Bronchial epithelial cell (primary cell): ENCODE measurements at regions not wholly inside any gene's neighbourhood (a gene's known extent, or its start where the extent isn't known, plus 50 kb on each side); places are given as distances from the start of the nearest gene placed in this dataset.

Experiments used
- DNase-seq: peaks from one replicate; pipeline ENCODE4 v3.0.0-alpha.2; 2010; ENCODE audit warnings: low read depth
- FAIRE-seq: peaks from 2 replicates; lab custom pipeline; 2011; peaks lifted over from hg19 to GRCh38; lab: Jason Lieb, UNC
- H3K27me3 ChIP-seq: 2 replicates; pipeline ENCODE4 v1.5.1; 2011; ENCODE audit warnings: low read length; ENCODE audit not compliant: control insufficient read depth, insufficient read depth
- H3K36me3 ChIP-seq: 2 replicates; pipeline ENCODE4 v1.5.1; 2011; ENCODE audit warnings: low read length; ENCODE audit not compliant: control insufficient read depth, insufficient read depth
- H3K4me3 ChIP-seq: 2 replicates; pipeline ENCODE4 v1.5.1; 2011; ENCODE audit warnings: mild to moderate bottlenecking, low read depth, low read length, control low read depth
- CTCF ChIP-seq: IDR thresholded peaks from 2 replicates; pipeline ENCODE4 v1.5.1; 2011; ENCODE audit warnings: mild to moderate bottlenecking, moderate library complexity, low read length, control low read depth, inconsistent platforms; ENCODE audit not compliant: insufficient read depth, severe bottlenecking

DNA sequence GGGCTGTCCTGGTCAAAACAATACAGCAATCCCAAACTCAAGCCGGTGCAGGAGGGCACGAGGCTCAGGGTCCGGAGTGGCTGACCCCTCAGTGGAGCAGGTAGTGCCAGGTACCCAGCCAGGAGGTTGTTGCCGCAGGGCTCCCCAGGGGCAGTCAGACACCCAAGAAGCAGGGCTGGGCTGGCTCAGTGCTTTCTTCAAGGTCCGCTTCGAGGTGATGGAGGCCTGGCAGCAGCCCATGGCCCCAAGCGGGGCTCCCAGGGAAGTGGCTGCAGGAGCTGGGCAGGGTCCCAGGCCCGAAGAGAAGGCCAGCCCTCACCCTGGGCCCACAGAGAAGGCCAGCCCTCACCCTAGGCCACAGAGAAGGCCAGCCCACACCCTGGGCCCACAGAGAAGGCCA is 55.3 kb upstream of the COPS8 start:
- FAIRE-seq = no peak
- DNase-seq = no peak
- Histone ChIP-seq H3K36me3 (no peaks in the 10 kb centered on the region), H3K4me3 (no peak overlapping the region), H3K27me3 (no peaks in the 10 kb centered on the region)
- TF ChIP-seq CTCF = no peak

GRCh38 chr2:237033536-237034060 is 52.1 kb upstream of the COPS8 start:
- FAIRE-seq = no peak

GRCh38 chr2:237035781-237036475 is 49.8 kb upstream of the COPS8 start:
- no peak overlapping the region for H3K4me3 ChIP-seq
- no peaks in the 10 kb centered on the region for H3K36me3 ChIP-seq
- TF ChIP-seq CTCF = no peak
- H3K27me3 ChIP-seq = no peaks in the 10 kb centered on the region
- FAIRE-seq (no peak), DNase-seq (no peak)

More at GRCh38 chr2:237033536-237034060, 52.1 kb upstream of the COPS8 start:
- Histone ChIP-seq H3K36me3 (no peaks in the 10 kb centered on the region), H3K27me3 (no peaks in the 10 kb centered on the region), H3K4me3 (no peak overlapping the region)
- no peak for DNase-seq
- no peak for TF ChIP-seq CTCF
